ENCODE measurements at regions not wholly inside any gene's neighbourhood (a gene's known extent, or its start where the extent isn't known, plus 50 kb on each side); places are given as distances from the start of the nearest gene placed in this dataset.

- TF ChIP-seq CTCF (IDR thresholded peaks at IDR 0.05), result no peak
- no peak for TF ChIP-seq POLR2A (IDR thresholded peaks at IDR 0.05; ENCODE audit: low read depth)
- TF ChIP-seq EP300 (IDR thresholded peaks at IDR 0.05), result no peak
- TF ChIP-seq POLR2AphosphoS5 (IDR thresholded peaks at IDR 0.05), result no peak
Observed at GRCh38 chr3:5344707-5345106, 157.2 kb downstream of the EDEM1 start.
